ENCODE measurements at regions not wholly inside any gene's neighbourhood (a gene's known extent, or its start where the extent isn't known, plus 50 kb on each side); places are given as distances from the start of the nearest gene placed in this dataset.
"Not testable (repeated sequence)": the region's sequence is repeated elsewhere in the genome, so short reads cannot be mapped to it uniquely, and the experiment has no call there.

DNA sequence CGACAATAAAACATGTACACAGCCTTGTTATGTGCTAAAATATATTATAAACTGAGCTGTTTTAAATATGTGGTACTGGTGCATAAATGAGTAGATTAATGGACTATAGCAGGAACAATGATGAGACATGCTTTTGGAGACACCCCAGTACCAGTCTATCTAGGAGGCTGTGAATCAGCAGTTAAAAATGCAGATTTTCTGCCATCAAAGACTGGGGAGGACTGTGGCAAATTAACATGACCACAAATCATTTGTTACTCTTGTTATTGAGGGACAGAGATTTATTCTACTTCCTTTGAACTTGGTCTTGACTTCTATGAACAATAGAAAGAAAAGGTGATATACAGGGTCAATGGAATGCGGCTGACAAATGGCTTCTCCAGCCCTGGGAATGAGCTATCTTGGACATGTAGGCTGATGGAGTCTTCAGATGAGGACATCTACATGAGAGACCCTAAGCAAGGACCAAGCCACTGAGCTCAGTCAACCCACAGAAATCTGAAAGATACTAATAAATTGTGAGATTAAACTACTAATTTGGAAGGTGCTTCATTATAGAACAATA is 551.7 kb upstream of the GJE1 start:
- DNase-seq: no peak

- DNase-seq: no peak
These were observed 552.6 kb upstream of the GJE1 start for GRCh38 chr6:141580131-141580530.

DNA sequence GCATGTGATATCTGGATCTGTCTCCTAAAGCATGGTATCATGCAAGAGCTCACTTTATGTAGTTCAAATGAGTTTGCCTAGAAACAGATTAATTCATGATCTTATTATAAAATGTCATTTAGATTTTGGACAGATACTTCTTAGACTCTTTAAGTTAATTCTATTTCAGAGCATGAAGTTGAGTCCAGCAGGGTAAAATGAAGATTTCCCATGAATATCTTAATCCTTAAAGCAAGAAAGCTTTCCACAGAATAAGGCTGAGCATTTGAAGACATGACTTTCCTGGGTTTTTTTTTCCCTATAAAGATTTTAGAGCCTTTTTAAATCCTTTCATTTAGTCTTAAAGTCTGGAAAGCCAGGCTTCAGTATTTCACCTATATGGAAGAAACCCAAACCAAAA is 556.0 kb upstream of the GJE1 start:
- no peak for DNase-seq

DNA sequence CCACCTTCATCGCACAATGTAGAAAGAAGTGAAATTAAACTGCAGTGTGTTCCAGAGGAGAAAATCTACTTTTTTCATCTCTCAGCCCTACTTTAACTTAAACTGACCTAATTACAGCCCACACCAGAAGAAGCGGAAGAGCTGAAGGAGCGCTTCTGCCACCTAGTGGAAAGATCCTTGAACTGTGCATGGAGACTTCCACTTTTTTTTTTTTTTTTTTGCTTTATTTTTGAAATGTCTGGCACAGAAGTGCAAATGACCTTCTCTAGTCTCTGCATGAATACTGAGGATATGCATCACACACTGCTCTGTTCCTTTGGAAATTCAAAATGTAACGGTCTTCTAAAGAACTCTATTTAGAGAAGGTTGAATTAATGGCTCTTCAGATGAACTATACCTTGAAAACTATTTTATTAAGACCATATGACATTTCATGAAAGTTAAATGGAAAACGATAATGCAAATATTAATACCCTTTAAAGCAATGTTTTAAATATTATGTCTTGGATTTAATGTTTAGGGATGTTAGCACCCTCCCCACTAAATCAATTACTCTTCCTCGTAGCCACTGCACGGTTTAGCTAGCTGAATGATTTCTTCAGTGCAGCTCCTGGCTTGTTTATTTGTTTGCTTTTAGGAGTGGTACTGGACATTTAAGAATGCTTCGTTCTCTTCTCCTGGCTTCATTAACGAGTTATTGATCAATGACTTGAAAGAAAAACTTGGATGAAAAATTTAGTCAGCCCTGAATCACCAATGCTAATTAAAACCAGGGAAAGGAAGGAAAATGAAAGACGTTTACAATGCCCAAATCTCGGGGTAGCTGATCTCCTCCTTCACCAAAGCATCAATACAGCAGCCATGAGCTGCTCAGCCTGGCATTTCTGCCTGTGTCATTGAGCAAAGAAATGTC is 569.6 kb upstream of the GJE1 start:
- peak in 16 of 56 donors; percentile 0 to 51 (median 15) for DNase-seq

DNA sequence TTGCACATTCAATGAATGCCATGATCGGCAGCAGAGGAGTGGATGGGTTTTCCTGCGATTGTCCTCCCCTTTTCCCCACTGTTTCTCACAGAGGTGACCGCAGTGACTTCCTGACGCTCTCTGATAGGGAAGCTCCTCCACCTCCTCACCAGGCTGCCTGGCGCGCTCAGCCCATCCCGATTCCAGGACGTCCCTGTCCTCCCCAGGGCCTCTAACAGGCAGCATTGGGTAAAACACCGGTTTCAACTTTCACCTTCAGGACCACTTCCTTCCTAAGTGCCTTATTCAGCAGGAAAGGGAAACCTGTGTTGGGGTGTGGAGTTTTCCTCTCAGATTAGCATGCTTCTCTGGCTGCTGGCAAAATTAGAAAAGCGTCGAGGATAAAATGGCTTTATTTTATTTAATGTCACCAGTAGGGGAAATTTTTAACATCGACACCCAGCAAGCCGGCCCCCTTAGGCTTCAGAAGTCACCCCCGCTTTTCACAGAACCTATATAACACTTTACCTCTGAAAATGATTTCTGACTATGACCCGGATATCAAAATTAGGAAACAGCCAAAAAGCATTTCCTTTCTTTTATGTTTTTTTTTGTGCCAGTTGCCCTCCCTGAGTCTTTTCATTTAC is 570.4 kb upstream of the GJE1 start:
- DNase-seq: peak in 8 of 56 donors; percentile 1 to 15 (median 3)

- no peak for DNase-seq
These were observed 571.6 kb upstream of the GJE1 start for GRCh38 chr6:141561154-141561553.

DNA sequence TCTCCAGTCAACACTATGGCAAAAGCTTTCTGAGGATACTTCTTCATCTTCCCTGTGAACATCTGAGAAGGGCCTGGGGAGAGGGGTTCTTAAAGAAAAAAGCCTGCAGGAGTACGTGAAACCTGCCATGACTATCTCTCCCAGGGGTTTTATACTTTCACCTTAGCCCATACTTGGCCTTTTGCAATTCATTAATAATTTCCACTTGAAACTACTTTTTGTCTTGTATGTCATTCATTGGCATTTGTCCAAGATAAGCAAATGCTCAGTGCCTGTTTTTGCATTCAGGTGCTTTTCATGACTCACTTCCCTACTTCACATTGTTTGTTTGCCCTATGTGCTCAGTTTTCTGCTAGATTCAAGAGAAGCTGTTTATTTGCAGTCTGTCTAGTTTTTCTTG is 580.3 kb upstream of the GJE1 start:
- DNase-seq: no peak

DNA sequence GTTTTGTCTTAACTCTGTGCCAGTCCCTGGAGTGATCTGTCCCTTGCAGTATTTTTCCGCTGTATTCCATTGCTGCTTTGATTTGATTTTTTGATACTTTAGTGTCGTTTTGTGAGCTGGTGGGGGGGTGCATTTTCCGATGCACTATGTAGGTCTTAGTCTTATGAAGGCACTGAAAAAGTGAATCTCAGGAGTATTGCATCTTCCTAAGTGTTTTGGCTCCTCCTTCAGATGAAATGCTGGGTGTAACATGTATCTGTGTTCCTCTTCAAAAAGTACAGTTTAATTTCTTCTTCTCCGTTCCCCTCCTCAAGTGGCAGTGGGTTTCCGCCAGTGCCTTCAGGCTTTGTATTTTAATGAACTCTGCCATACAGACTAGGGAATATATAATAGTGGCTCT is 580.7 kb upstream of the GJE1 start:
- no peak for DNase-seq

DNA sequence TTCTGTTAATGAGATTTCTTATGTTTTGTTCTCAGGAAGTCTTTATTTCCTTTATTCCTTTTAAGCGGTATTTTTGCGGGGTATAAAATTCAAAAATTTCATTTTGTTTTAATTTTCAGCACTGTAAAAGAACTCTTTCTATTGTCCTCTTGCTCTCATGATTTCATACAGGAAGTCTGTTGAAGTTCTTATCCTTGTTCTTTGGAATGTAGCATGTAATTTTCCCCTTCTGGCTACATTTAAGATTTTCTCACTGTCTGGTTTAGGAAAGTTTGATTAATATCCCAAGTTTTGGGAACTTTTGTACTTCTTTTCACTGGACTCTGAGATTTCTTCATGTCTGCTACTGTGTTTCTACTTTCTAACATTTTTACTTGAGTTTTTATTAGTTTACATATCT is 581.4 kb upstream of the GJE1 start:
- no peak for DNase-seq

DNA sequence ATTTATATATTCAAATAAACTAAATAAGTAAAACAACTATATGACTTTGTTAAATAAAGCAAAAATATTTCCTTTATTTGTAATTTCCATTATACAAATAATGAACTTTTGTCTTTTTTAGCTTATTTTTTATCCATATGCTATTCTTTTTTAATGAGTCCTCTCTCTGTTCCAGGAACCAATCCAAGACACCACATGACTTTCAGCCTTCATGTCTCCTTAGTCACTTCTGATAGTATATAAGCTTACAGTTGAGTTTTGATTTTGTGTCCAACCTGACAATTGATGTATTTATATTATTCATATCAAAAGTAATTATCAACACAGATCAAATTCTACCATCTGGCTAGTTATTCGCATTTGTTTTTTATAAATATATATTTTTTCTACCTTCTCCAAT is 582.3 kb upstream of the GJE1 start:
- no peak for DNase-seq

DNA sequence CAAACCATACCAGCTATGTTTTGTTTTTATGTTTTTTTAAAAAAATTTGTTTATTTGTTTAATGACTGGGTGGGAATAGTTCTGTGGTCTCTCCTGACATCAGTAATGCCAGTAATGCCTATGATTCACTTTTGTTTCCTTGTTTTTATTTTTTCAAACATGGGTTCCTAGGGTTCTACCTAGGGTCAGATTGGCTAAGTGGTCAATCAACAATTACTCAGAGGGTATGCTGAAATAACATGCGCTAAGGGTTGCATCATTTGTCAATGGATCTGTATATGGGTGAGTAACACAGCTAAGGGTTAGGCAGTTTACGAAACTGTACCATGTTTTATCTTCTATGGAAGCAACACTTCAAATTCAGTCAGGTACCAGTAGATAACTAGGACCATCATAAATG is 583.8 kb upstream of the GJE1 start:
- no peak for DNase-seq

DNA sequence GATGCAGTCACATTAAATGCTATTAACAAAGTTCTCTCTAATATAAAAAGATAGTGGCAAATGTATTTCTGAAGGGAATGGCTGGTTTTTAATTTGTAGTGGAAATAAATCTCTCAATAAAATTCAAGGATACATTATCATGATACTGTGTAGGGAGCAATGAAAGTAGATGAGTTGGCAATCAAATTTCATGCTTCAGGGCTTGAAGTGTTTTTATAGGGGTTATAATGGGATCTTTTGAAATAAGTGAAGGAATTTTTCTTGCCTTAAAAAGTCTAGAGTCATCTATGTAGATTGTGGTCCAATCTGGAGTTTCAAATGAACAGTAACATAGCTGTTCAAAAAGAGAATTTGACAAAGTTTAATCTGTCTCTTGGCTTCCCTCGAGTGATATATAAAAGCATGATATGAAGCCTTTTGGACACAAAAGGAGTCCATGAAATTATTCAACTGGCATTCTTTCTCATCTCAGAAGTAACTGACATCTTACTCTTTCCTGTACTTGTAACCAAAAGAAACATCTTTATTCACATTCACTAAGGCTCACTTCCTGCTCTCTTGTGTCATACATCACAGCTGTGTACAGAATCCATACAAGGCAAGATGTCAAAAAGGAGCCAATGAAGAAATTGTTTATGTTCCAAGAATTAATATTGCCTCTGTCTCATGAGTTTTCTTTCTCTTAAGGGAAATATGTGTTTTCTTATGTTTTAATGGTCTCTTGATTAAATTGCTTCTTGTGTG is 591.0 kb upstream of the GJE1 start:
- DNase-seq: no peak

GRCh38 chr6:141540207-141540606 is 592.5 kb upstream of the GJE1 start:
- DNase-seq: no peak

DNA sequence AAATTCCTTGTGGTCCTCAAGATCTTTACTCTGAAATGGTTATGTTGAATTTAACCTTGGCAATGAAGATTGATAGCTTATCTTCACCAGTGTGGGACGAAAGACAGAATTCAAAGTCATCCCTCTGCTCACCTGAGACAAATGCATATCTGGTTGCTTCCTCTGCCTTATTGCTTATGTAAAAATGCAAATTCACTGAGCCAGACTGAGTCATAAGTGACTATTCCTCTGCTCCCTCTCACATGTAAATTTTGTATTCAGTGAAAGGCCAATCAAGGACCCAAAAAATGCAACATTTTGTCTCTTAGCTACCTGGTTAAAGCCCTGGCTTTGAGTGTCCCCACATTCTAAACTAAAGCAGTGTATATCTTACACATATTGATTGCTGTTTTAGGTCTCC is 593.1 kb upstream of the GJE1 start:
- no peak for DNase-seq

GRCh38 chr6:141532211-141532610 is 600.5 kb upstream of the GJE1 start:
- DNase-seq: no peak

- DNase-seq: no peak
These were observed 601.7 kb upstream of the GJE1 start for GRCh38 chr6:141531040-141531439.

DNA sequence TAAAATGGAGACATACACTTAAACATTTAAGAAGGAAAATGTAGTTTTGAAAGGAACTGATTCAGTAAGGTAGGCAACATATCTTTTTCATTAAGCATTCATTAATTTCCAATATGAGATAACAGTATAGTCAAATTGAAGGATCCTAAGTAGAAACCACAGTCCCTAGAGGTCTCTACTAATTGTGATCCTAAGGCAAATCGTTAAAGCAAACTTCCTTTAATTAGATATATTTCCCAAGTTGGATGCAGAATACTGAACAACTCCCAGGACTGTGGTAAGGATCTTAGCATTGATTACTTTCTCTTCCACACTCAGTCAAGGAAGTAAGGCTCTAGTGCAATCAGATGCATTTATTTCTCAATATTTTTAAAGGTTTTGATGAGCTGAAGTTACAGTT is 604.1 kb upstream of the GJE1 start:
- DNase-seq: no peak

GRCh38 chr6:141526985-141527384 is 605.7 kb upstream of the GJE1 start:
- no peak for DNase-seq

DNA sequence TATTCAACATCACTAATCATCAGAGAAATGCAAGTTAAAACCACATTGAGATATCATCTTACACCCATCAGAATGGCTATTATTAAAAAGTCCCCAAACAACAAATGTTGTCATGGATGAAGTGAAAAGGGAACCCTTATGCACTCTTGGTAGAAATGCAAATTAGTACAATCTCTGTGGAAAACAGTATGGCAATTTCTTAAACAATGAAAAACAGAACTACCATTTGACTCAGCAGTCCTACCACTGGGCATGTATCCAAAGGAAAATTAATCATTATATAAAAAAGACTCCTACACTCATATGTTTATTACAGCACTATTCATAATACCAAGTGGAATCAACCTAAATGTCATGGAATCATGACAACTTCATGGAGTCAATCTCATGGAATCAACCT is 611.3 kb upstream of the GJE1 start:
- no peak for DNase-seq

- no peak for DNase-seq
These were observed 618.9 kb upstream of the GJE1 start for GRCh38 chr6:141513830-141514229.

- no peak for DNase-seq
These were observed 621.9 kb upstream of the GJE1 start for GRCh38 chr6:141510803-141511202.

DNA sequence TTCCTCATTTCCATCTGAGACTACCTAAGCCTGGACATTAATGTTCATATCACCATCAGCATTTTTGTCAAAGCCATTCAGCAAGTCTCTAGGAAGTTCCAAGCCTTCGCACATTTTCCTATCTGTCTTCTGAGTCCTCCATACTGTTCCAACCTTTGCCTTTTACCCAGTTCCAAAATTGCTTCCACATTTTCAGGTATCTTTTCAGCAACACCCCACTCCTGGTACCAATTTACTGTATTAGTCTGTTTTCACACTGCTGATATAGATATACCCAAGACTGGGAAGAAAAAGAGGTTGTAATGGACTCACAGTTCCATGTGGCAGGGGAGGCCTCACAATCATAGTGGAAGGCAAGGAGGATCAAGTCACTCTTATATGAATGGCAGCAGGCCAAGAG is 626.7 kb upstream of the GJE1 start:
- DNase-seq: not testable (repeated sequence)
